NCI-H2107 treated with DMSO at 0.1 percent for 48 hours (cell line): ENCODE measurements at regions not wholly inside any gene's neighbourhood (a gene's known extent, or its start where the extent isn't known, plus 50 kb on each side); places are given as distances from the start of the nearest gene placed in this dataset.
A peak's percentile ranks its signal among the peaks of the same experiment; 100 is the strongest.
"Not testable (repeated sequence)": the region's sequence is repeated elsewhere in the genome, so short reads cannot be mapped to it uniquely, and the experiment has no call there.

ENCODE experiments used
- DNase-seq: peaks from one replicate; lab custom pipeline; 2025; ENCODE audit not compliant: unreplicated experiment; lab: John Stamatoyannopoulos, UW

- DNase-seq = no peak
Measured at GRCh38 chr1:183753464-183753891, 51.4 kb upstream of the RGL1 start.

- DNase-seq = no peak
Measured at GRCh38 chr1:183744132-183744913, 60.6 kb upstream of the RGL1 start.

GRCh38 chr1:183742355-183742754, 62.6 kb upstream of the RGL1 start:
- DNase-seq = no peak

- DNase-seq = no peak
Measured at GRCh38 chr1:183739741-183740271, 65.1 kb upstream of the RGL1 start.

GRCh38 chr1:183739082-183739481, 65.8 kb upstream of the RGL1 start:
- no peak for DNase-seq

GRCh38 chr1:183737916-183738315, 67.0 kb upstream of the RGL1 start:
- DNase-seq = not testable (repeated sequence)

GRCh38 chr1:183736343-183736742, 68.6 kb upstream of the RGL1 start:
- DNase-seq = no peak

- no peak for DNase-seq
Measured at GRCh38 chr1:183735069-183735860, 69.7 kb upstream of the RGL1 start.

GRCh38 chr1:183734543-183735036, 70.3 kb upstream of the RGL1 start:
- DNase-seq = no peak

GRCh38 chr1:183733715-183734114, 71.2 kb upstream of the RGL1 start:
- DNase-seq = peak; percentile 18

GRCh38 chr1:183732236-183732880, 72.6 kb upstream of the RGL1 start:
- no peak for DNase-seq

GRCh38 chr1:183730886-183731573, 73.9 kb upstream of the RGL1 start:
- no peak for DNase-seq

- peak; percentile 23 for DNase-seq
Measured at GRCh38 chr1:183730107-183730724, 74.7 kb upstream of the RGL1 start.

GRCh38 chr1:183726825-183727224, 73.7 kb upstream of the APOBEC4 start:
- DNase-seq = no peak

GRCh38 chr1:183724350-183725042, 71.4 kb upstream of the APOBEC4 start:
- no peak for DNase-seq

- DNase-seq = no peak
Measured at GRCh38 chr1:183723571-183723970, 70.5 kb upstream of the APOBEC4 start.

- no peak for DNase-seq
Measured at GRCh38 chr1:183721041-183721440, 67.9 kb upstream of the APOBEC4 start.

- no peak for DNase-seq
Measured at GRCh38 chr1:183720028-183720427, 66.9 kb upstream of the APOBEC4 start.

- no peak for DNase-seq
Measured at GRCh38 chr1:183719289-183719688, 66.2 kb upstream of the APOBEC4 start.

- no peak for DNase-seq
Measured at GRCh38 chr1:183716286-183716685, 63.2 kb upstream of the APOBEC4 start.
